ENCODE measurements at regions not wholly inside any gene's neighbourhood (a gene's known extent, or its start where the extent isn't known, plus 50 kb on each side); places are given as distances from the start of the nearest gene placed in this dataset.

DNA sequence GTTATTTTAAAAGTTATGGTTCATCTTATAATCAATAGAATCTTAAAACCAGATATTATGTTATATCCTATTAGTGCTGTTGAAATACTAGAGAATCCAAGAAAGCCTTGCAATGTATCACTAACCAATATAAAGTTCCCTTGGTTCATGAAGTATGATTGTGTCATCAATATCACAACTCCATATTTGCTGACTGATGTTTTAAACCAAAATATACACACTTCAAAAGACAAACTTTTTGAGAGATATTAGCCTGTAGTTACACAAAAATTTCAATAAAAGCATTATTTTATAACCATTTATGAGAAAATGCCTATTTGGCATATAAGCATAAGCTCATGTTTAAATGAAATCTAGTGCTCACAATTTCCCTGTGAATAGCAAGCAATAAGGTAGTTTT is 198.6 kb downstream of the CENPC start:
- TF ChIP-seq CTCF (conservative IDR thresholded peaks at IDR 0.05; ENCODE audit: low read depth, low read length), result no peak
- TF ChIP-seq EZH2 (IDR thresholded peaks at IDR 0.05; ENCODE audit: borderline replicate concordance, low read depth, low read length, poor library complexity, severe bottlenecking), result no peak
